ENCODE measurements at regions not wholly inside any gene's neighbourhood (a gene's known extent, or its start where the extent isn't known, plus 50 kb on each side); places are given as distances from the start of the nearest gene placed in this dataset.

DNA sequence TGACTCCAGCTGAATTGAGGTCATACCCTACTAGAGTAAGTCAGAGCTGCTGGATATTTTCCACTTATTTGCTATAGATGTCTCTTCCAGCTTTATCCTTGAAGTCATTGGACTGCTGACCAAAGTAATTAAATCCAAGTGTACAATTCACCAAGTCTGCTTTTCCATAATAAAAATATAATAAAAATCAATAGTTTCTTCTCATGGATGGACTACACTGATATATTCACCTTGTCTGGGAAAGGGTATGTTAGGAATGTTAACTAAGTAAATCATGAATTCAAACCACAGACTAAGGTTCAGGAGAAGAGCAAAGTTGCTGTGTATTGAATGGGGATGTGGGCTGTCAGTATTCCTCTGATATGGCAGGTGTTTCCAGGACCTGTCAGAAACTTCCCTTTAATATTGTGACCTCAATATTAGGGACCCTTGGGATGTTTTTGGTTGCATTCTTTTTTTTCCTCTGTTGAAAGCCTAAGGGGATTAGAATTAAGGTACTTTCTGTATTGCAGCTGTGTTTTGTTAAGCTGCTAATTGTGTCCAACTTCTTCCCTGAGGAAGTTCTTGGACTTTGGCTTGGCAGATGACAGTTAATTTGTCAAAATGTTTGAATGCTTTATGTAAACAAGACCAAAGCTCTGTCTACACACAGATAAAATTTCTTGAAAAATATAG is 284.0 kb downstream of the ATP23 start:
- TF ChIP-seq, protein P1, sequence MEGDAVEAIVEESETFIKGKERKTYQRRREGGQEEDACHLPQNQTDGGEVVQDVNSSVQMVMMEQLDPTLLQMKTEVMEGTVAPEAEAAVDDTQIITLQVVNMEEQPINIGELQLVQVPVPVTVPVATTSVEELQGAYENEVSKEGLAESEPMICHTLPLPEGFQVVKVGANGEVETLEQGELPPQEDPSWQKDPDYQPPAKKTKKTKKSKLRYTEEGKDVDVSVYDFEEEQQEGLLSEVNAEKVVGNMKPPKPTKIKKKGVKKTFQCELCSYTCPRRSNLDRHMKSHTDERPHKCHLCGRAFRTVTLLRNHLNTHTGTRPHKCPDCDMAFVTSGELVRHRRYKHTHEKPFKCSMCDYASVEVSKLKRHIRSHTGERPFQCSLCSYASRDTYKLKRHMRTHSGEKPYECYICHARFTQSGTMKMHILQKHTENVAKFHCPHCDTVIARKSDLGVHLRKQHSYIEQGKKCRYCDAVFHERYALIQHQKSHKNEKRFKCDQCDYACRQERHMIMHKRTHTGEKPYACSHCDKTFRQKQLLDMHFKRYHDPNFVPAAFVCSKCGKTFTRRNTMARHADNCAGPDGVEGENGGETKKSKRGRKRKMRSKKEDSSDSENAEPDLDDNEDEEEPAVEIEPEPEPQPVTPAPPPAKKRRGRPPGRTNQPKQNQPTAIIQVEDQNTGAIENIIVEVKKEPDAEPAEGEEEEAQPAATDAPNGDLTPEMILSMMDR (IDR thresholded peaks at IDR 0.05; ENCODE audit: low read depth, low read length, poor library complexity, severe bottlenecking): no peak
- TF ChIP-seq EZH2phosphoT487 (IDR thresholded peaks at IDR 0.05; ENCODE audit: borderline replicate concordance, low read length): no peak

Measured in DOHH2 (cell line).